Cardiac fibroblast (primary cell): ENCODE measurements at regions not wholly inside any gene's neighbourhood (a gene's known extent, or its start where the extent isn't known, plus 50 kb on each side); places are given as distances from the start of the nearest gene placed in this dataset.

Experiments
- DNase-seq, 2 donors: peaks; one replicate each; pipeline versions ENCODE4 v3.0.0 to v3.0.0-alpha.2; 2010; ENCODE audit warnings: low read depth in 2 of 2
- H3K4me3 ChIP-seq, 2 donors: replicated peaks in 1 of 2; 1 replicate in 1 of 2; 2 replicates in 1 of 2; pipeline ENCODE4 v1.5.1; 2011; ENCODE audit warnings: low read depth in 2 of 2, low read length in 2 of 2, mild to moderate bottlenecking in 2 of 2, moderate library complexity in 1 of 2
- TF ChIP-seq, protein P1 (sequence below): IDR thresholded peaks from one replicate; pipeline ENCODE4 v1.5.1; 2011; ENCODE audit warnings: low read depth, mild to moderate bottlenecking, low read length, inconsistent platforms

GRCh38 chr10:2081501-2081900, 344.2 kb upstream of the ADARB2 start:
- no peak overlapping the region for H3K4me3 ChIP-seq
- no peak for DNase-seq
- TF ChIP-seq, protein P1, sequence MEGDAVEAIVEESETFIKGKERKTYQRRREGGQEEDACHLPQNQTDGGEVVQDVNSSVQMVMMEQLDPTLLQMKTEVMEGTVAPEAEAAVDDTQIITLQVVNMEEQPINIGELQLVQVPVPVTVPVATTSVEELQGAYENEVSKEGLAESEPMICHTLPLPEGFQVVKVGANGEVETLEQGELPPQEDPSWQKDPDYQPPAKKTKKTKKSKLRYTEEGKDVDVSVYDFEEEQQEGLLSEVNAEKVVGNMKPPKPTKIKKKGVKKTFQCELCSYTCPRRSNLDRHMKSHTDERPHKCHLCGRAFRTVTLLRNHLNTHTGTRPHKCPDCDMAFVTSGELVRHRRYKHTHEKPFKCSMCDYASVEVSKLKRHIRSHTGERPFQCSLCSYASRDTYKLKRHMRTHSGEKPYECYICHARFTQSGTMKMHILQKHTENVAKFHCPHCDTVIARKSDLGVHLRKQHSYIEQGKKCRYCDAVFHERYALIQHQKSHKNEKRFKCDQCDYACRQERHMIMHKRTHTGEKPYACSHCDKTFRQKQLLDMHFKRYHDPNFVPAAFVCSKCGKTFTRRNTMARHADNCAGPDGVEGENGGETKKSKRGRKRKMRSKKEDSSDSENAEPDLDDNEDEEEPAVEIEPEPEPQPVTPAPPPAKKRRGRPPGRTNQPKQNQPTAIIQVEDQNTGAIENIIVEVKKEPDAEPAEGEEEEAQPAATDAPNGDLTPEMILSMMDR = no peak

GRCh38 chr10:2079603-2080078, 342.3 kb upstream of the ADARB2 start:
- no peak for DNase-seq
- no peak overlapping the region for H3K4me3 ChIP-seq
- TF ChIP-seq, protein P1 = no peak

DNA sequence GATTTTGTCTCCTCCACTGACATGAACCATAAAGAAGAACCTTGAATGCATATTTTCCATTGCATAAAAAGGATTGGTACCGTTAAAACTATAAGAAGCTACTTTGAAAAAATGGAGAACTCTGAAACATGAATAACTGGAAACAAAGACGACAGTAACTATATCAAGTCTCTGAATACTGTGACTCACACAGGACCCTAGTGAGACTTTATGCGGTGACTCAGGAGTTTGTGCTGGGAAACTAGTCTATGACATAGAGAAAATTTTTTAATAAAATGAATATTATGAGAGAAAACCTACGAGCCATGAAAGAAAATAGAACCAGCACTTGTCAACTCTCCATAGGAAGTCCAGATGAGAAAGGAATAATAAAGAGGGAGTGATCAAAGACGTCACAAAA, 339.9 kb upstream of the ADARB2 start:
- TF ChIP-seq, protein P1 = no peak
- DNase-seq = no peak
- no peak overlapping the region for H3K4me3 ChIP-seq

DNA sequence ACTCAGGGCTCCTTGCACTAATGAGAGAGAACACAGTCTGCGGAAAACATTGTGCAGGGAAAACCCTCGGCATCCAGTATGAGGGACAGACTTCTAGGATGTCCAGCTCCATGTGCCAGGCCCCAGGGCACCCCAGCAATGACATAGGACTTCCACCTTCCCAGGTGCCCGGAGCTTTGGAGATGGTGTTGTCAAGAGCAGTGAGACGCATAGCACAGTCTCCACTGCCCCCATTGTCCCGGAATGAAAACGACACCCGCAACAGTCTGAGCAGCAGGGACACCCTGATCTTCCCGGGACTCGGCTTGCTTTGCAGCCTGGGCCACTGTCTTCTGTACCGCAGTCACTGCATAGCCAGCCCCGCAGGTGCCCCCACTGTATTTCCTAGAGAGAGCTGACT, 339.2 kb upstream of the ADARB2 start:
- no peak overlapping the region for H3K4me3 ChIP-seq
- TF ChIP-seq, protein P1 = no peak
- no peak for DNase-seq

- DNase-seq = no peak
- no peak overlapping the region for H3K4me3 ChIP-seq
- TF ChIP-seq, protein P1 = no peak
Observed at GRCh38 chr10:2067015-2067414, 329.7 kb upstream of the ADARB2 start.

DNA sequence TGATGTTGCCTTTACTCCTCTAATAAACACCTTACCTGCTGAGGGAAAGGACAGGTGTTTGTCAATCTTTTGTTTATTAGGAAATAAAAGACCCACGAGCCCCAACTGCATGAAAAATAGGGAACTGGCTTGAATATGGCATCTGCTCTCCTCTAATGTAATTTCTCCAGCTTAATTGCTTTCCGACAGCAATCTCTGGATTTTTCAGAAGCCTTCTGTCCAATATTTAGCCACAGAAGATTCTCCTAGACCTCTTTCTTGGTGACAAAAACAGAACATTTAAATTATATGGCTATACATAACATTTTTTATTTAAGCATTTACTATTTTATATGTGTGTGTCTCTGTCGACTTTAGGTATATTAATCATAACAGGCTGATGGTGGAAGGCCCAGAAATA, 317.4 kb upstream of the ADARB2 start:
- H3K4me3 ChIP-seq = no peak overlapping the region
- no peak for DNase-seq
- TF ChIP-seq, protein P1 = no peak

DNA sequence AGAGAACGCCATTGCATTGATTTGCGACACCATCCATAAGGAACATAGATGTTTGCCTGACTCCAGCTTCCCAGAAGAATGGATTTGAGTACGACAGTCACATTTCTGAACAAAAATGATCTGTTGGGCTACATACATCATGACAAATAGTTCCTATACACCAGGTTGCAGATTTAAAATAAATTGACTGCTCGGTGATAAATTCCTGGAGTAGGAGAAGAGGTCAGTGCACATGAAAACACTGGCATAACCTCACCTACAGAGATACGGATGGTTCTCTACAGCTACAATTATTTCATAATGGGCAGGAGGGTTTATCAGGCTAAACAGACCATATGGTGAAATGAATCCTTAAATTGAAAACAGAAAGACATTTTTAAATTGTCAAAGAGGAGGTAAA, 316.5 kb upstream of the ADARB2 start:
- H3K4me3 ChIP-seq = no peak overlapping the region
- TF ChIP-seq, protein P1 = no peak
- DNase-seq = no peak
